SU-DHL-6 (cell line): ENCODE measurements at regions not wholly inside any gene's neighbourhood (a gene's known extent, or its start where the extent isn't known, plus 50 kb on each side); places are given as distances from the start of the nearest gene placed in this dataset.

Experiments used
- H2AFZ ChIP-seq: fragments of 200-600 bp; sonication (generic); 2 replicates; pipeline ENCODE4 v1.6.1; 2014; ENCODE audit warnings: low read depth, mild to moderate bottlenecking, moderate library complexity, mixed read lengths, antibody characterized with exemption, low read length; ENCODE audit not compliant: severe bottlenecking
- H3F3A ChIP-seq: fragments of 200-600 bp; shearing (Covaris generic); 2 replicates; pipeline ENCODE4 v1.6.0; 2016; ENCODE audit warnings: antibody characterized with exemption, mild to moderate bottlenecking; ENCODE audit not compliant: insufficient read depth
- H3K27ac ChIP-seq: fragments of 200-600 bp; sonication (generic); 2 replicates; pipeline ENCODE4 v1.5.1; 2016; ENCODE audit warnings: low read depth, mild to moderate bottlenecking, low read length, moderate library complexity, mixed read lengths
- H3K27me3 ChIP-seq: fragments of 200-600 bp; sonication (generic), shearing (Covaris generic); 2 replicates; pipeline ENCODE4 v1.6.0; 2014; ENCODE audit warnings: mild to moderate bottlenecking, low read length
- H3K36me3 ChIP-seq: fragments of 200-600 bp; sonication (generic); 2 replicates; pipeline ENCODE4 v1.6.1; 2014; ENCODE audit warnings: mild to moderate bottlenecking, low read length, mixed read lengths
- H3K4me2 ChIP-seq: fragments of 300-600, 200-600 bp; shearing (Covaris generic), sonication (generic); 2 replicates; pipeline ENCODE4 v1.6.0; 2014; ENCODE audit warnings: low read length, low read depth, mild to moderate bottlenecking; ENCODE audit not compliant: poor library complexity, severe bottlenecking
- H3K4me3 ChIP-seq: fragments of 200-600 bp; sonication (generic); 2 replicates; pipeline ENCODE4 v1.5.1; 2014; ENCODE audit warnings: antibody characterized with exemption, low read length, mild to moderate bottlenecking, mixed read lengths; ENCODE audit not compliant: insufficient read depth, poor library complexity, severe bottlenecking
- H3K79me2 ChIP-seq: fragments of 200-600 bp; sonication (generic); 2 replicates; pipeline ENCODE4 v1.6.1; 2014; ENCODE audit warnings: mild to moderate bottlenecking, low read length, moderate library complexity; ENCODE audit not compliant: insufficient read depth
- H3K9ac ChIP-seq: fragments of 200-600 bp; sonication (generic); 2 replicates; pipeline ENCODE4 v1.7.0; 2014; ENCODE audit warnings: mild to moderate bottlenecking, low read length
- H3K9me2 ChIP-seq: fragments of 200-600 bp; sonication (generic); replicated peaks from 2 replicates; pipeline ENCODE4 v1.6.1; 2014; ENCODE audit warnings: low read length; ENCODE audit not compliant: insufficient read depth
- H3K9me3 ChIP-seq: fragments of 200-600 bp; sonication (generic); 2 replicates; pipeline ENCODE4 v1.6.1; 2014; ENCODE audit warnings: low read length, mixed read lengths; ENCODE audit not compliant: insufficient read depth
- H4K20me1 ChIP-seq: fragments of 200-600 bp; sonication (generic); 2 replicates; pipeline ENCODE4 v1.6.1; 2014; ENCODE audit warnings: low read depth, mild to moderate bottlenecking, antibody characterized with exemption, low read length, moderate library complexity, mixed read lengths
- EZH2phosphoT487 ChIP-seq: fragments of 200-600 bp; sonication (generic), shearing (Covaris generic); conservative IDR thresholded peaks from 2 replicates; pipeline ENCODE4 v1.6.1; 2018; ENCODE audit warnings: mild to moderate bottlenecking, antibody characterized with exemption, low read length, moderate library complexity, mixed read lengths
- TF ChIP-seq, protein P1 (sequence below): fragments of 200-600 bp; sonication (generic); IDR thresholded peaks from one replicate; pipeline ENCODE4 v1.5.1; 2017; ENCODE audit warnings: antibody characterized with exemption, mild to moderate bottlenecking, low read length, moderate library complexity; ENCODE audit not compliant: insufficient read depth, poor library complexity, severe bottlenecking

DNA sequence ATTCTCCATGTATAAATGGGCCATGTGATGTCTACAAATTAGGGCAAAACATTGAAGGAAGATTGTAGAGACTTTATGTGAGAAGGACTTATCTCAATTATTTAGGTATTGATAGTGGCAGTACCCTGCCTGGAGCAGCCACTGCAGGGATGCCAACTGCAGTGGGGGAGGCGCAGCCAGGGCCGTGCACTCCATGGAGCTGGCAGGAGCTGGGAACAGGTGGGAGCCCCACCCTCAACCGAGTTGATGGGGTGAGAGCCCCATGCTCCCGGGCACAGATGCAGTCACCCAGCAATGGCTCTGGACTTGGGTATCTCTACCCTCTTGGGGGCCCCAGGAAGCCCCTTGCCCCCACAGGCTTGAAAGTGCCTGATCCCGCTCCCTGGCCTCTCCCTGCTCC is 564.3 kb downstream of the SLC4A3 start:
- H3K79me2 ChIP-seq, result no peaks in the 10 kb centered on the region
- no peak overlapping the region for H3K4me3 ChIP-seq
- H3K27me3 ChIP-seq, result no peaks in the 10 kb centered on the region
- H3K4me2 ChIP-seq, result no peak overlapping the region
- no peaks in the 10 kb centered on the region for H3F3A ChIP-seq
- no peaks in the 10 kb centered on the region for H3K36me3 ChIP-seq
- H3K9me3 ChIP-seq, result no peaks in the 10 kb centered on the region
- no peaks in the 10 kb centered on the region for H4K20me1 ChIP-seq
- no peak for TF ChIP-seq EZH2phosphoT487
- TF ChIP-seq, protein P1, sequence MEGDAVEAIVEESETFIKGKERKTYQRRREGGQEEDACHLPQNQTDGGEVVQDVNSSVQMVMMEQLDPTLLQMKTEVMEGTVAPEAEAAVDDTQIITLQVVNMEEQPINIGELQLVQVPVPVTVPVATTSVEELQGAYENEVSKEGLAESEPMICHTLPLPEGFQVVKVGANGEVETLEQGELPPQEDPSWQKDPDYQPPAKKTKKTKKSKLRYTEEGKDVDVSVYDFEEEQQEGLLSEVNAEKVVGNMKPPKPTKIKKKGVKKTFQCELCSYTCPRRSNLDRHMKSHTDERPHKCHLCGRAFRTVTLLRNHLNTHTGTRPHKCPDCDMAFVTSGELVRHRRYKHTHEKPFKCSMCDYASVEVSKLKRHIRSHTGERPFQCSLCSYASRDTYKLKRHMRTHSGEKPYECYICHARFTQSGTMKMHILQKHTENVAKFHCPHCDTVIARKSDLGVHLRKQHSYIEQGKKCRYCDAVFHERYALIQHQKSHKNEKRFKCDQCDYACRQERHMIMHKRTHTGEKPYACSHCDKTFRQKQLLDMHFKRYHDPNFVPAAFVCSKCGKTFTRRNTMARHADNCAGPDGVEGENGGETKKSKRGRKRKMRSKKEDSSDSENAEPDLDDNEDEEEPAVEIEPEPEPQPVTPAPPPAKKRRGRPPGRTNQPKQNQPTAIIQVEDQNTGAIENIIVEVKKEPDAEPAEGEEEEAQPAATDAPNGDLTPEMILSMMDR, result no peak
- H3K9me2 ChIP-seq, result no peaks in the 10 kb centered on the region
- H3K9ac ChIP-seq, result no peak overlapping the region
- H3K27ac ChIP-seq, result no peak overlapping the region
- H2AFZ ChIP-seq, result no peak overlapping the region

DNA sequence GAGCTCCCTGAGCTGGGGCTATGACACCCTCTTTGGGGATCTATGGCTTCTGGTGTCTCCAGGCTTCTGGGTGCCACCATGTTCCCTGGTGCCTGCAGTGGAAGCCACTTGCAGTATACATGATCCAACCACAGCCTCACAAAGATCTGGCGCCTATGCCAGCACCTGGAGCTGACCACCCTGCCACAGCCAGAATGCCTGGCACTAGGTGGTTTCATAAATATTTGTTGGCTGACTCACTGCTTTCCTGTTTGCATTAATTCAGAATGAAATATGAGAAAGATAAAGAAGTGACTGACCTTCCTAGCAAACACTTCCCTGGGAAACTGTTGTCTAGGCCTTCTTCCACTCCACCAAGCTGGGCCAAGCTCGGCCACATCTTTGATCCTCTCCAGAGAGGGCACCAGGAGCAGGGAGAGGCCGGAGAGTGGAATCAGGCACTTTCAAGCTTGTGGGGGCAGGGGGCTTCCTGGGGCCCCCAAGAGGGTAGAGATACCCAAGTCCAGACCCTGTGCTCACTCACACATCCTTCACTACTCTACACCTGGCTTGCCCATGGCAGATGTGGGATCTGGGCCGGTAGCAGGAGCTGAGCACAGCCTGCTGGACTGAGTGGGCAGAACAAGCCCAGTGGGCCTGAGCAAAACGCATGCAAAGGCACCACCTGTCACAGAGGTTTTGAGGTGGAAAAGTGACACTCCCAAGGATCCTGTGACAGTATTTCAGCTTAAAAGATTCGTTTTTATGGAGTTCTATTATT is 565.7 kb downstream of the SLC4A3 start:
- H3K9me2 ChIP-seq, result no peaks in the 10 kb centered on the region
- H3K79me2 ChIP-seq, result no peaks in the 10 kb centered on the region
- TF ChIP-seq, protein P1, result no peak
- no peak for TF ChIP-seq EZH2phosphoT487
- H3K9me3 ChIP-seq, result no peaks in the 10 kb centered on the region
- H3K4me3 ChIP-seq, result no peak overlapping the region
- no peaks in the 10 kb centered on the region for H3K27me3 ChIP-seq
- H2AFZ ChIP-seq, result no peak overlapping the region
- no peak overlapping the region for H3K27ac ChIP-seq
- H3K36me3 ChIP-seq, result no peaks in the 10 kb centered on the region
- no peak overlapping the region for H3K9ac ChIP-seq
- H3K4me2 ChIP-seq, result no peak overlapping the region
- H4K20me1 ChIP-seq, result no peaks in the 10 kb centered on the region
- H3F3A ChIP-seq, result no peaks in the 10 kb centered on the region

DNA sequence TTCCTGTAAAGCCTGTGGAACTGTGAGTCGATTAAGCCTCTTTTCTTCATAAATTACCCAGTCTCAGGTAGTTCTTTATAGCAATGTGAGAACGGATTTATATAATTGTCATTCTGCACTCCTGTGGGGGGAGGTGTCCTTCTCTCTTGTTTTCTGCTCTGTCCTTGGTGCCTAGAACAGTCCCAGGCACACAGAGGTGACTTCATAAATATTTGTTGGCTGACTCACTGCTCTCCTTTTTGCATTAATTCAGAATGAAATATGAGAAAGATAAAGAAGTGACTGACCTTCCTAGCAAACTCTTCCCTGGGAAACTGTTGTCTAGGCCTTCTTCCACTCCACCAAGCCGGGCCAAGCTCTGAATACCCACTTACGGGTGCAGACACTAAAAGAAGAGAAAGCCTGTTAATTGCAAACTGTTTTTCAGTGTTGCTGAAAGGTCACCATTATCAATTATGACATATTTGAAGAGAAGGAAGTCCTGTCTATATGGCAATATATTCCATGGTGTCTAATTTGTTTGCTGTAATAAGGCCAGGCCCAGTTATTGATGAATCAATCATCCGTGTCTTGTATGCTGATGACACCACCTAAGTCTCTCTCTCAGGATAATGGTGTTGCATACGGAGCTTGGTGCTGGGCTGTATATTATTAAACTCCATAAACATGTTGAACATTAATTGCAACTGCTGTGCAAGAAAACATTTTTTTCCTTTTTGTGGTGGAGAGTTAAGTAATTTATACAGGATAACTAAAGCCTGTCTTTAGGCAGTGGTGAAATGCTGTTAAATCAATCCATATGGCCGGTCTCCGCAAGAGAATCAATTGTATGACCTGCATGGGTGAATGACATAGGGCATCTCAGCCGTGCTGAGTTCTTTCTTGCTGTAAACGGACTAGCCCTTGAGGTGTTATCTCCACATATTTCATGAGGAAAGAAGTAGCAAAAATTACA is 567.5 kb downstream of the SLC4A3 start:
- no peak overlapping the region for H3K4me3 ChIP-seq
- H3K9me2 ChIP-seq, result no peaks in the 10 kb centered on the region
- no peak overlapping the region for H3K4me2 ChIP-seq
- TF ChIP-seq EZH2phosphoT487, result no peak
- TF ChIP-seq, protein P1, result no peak
- H3F3A ChIP-seq, result no peaks in the 10 kb centered on the region
- H2AFZ ChIP-seq, result no peak overlapping the region
- H4K20me1 ChIP-seq, result no peaks in the 10 kb centered on the region
- H3K9ac ChIP-seq, result no peak overlapping the region
- no peaks in the 10 kb centered on the region for H3K36me3 ChIP-seq
- H3K79me2 ChIP-seq, result no peaks in the 10 kb centered on the region
- H3K9me3 ChIP-seq, result no peaks in the 10 kb centered on the region
- H3K27ac ChIP-seq, result no peak overlapping the region
- no peaks in the 10 kb centered on the region for H3K27me3 ChIP-seq
